Hepatic stellate cell (primary cell): ENCODE measurements at regions not wholly inside any gene's neighbourhood (a gene's known extent, or its start where the extent isn't known, plus 50 kb on each side); places are given as distances from the start of the nearest gene placed in this dataset.

Source experiments
- DNase-seq: peaks from one replicate; pipeline ENCODE4 v3.0.0; 2011; ENCODE audit warnings: low spot score

DNA sequence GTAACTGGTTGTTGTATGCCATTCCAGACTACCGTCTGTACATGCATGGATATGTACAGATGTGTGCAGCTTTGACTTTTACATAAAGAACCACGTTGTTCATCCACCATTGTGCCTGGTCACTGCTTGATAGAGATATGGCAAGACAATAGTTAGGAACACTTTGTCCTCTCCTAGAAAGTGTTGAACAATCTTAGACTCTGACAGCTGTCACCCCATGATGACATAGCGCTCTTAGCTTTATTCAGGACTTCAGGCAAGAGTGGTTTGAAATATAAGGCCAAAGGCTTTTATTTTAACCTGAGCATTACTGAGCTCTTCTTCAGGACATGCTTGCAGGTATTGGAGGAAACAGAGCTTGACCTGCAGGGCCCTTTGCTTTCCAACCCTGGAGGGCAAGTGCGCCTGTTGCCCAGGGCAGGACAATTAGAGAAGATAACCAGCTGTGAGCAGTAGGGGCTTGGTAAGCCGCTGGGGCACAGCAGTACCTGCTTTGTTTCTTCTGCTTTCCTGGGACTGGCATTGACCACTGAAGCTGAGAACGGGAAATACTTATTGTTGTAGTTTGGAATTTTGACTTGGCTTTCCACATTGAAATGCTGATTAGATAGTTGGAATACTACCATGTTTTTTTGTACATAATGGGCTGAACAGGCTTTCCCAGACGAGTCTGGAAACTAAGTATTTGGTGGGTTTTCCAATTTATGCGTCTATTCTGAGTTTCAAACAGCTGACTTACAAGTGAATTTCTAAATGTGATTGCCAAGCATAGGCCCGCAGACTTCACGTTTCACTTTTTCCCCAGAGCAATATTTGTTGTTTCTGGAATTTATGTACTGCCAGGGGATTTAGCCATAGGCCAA is 51.1 kb downstream of the GARRE1 start:
- no peak for DNase-seq

DNA sequence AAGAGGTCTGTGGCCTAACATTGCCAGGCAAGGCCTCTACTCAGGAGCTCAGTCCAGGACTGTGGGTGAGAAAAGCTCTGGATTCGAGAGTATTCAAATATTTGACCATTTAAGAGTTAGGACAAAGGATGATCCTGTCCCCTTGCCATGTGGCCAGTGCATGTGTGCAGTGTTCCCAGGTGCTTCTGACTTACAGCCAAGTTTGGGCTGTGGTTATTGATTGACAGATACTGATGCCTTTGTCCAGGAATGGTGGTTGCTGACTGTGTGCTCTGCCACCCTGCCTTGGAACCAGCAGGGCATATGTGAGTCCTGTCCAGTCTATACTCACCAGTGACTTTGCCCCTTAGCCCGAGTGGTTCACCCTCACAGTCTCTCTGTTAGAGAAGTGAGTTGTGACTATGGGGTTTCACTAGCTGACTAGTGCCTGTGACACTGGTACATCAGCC is 51.9 kb downstream of the GARRE1 start:
- DNase-seq, result no peak

DNA sequence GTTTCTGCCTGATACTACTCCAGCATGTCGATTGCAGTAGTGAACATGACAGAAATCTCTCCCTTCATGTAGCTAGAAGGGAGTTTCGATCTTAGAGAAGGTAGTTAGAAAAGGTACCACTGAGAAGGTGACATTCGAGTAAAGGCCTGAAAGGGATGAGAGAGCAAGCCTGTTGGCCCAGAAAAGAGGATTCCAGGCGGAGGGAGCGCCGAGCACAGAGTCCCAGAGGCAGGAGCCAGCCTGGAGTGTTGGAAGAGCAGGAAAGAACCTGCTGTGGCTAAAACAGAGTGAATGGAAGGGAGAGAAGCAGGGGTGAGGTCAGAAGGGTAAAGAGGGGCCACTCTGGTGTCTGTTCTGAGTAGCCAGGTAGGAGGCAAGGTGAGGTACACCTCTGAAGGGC is 52.5 kb downstream of the GARRE1 start:
- DNase-seq, result no peak

DNA sequence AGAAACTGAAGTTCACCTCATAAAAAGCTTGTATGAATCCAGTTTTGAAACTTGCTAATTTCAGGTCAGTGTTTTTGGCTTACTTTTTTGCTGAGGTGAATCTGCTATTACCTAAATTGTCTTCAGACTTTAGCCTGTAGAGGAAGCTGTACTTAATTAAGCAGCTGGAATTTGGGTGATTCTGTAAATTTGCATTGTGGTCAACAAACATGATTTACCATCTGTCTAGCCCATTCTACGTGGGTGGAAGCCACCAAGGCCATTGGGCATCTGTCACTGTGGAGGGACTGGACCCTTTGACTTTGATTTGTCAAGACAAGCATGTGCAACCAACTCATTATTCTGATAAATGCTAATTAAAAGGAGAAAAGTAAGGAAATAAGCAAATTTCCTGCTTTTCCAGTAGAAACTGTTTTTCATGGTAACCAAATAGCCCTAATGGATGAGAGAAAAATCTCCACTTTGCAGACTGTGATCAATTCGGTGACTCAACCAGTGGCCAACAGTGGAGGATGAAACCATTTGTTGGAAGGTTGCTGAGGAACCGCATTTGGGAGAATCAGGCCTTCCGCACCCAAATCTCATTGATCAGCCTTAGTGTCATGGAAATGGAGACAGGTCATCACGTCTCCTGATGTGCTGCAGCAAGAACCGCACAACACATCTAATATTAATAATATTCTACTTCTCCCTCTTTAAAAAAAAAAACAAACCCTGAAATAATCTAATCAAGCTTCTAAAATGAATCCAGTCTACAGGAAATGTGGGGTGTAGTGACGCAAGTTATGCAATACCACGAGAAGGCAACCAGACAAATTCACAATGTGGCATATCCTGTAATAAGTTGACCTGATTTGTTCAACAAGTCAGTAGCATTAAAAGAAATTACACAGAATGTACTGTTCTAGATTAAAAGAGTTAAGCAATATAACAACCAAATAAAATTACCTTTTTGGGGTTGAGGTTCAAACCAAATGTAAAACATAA is 54.3 kb downstream of the GARRE1 start:
- DNase-seq, result no peak

- DNase-seq, result no peak
Measured at GRCh38 chr19:34309368-34310138, 55.2 kb downstream of the GARRE1 start.

- DNase-seq, result no peak
Measured at GRCh38 chr19:34310494-34310981, 54.5 kb upstream of the GPI start.

DNA sequence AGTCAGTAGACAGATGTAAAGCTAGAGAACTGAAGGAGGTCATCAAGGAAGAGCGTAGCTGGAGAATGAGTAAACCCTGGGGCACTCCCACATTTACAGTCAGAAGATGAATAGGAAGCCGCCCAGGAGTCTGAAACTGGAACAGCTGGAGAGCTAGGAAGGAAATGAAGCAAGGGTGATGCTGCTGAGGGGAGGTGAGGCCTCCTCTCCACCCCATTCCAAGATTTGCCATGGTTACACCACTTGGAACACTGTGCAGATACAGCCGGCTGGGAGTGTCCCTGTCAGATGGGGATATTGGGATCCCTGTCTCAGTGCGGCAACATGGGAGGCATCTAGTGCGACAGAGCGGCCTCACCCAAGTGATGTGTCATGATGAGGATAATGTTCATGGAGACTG is 51.8 kb upstream of the GPI start:
- DNase-seq, result peak; percentile 54

GRCh38 chr19:34314437-34315313 is 50.3 kb upstream of the GPI start:
- no peak for DNase-seq
